ENCODE measurements at regions not wholly inside any gene's neighbourhood (a gene's known extent, or its start where the extent isn't known, plus 50 kb on each side); places are given as distances from the start of the nearest gene placed in this dataset.

DNA sequence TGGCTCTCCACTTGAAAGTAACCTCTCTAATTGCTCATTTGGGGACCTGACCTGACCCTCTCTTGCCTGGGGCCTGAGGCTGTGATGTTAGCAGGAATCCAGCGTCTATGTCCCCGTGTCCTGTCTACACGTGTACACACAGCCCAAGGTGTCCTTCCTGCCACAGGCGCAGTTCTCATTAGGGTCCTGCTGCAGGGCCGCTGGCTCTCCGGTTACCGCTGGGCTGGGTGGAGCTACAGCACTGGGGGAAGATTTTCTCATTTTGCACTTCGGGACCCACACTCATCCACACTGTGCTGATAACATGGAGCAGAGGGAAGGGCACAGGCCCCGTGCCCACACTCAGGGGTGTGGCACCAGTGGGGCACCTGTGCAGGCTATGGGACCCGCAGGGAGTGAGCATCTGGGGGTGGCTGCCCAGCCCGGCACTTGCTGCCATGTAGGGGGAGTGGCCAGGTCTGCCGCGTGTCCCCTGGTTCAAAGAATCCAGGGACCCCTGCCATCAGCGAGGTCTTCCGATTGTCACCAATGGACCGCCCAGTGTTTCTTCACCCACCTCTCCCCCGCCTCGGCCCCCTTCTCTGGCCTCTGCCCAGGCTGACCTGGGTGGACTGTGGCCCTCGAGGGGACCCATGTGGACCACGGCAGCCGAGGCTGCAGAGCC is 98.7 kb upstream of the SFSWAP start:
- DNase-seq (ENCODE audit: low read depth), result no peak
- TF ChIP-seq, protein P1, sequence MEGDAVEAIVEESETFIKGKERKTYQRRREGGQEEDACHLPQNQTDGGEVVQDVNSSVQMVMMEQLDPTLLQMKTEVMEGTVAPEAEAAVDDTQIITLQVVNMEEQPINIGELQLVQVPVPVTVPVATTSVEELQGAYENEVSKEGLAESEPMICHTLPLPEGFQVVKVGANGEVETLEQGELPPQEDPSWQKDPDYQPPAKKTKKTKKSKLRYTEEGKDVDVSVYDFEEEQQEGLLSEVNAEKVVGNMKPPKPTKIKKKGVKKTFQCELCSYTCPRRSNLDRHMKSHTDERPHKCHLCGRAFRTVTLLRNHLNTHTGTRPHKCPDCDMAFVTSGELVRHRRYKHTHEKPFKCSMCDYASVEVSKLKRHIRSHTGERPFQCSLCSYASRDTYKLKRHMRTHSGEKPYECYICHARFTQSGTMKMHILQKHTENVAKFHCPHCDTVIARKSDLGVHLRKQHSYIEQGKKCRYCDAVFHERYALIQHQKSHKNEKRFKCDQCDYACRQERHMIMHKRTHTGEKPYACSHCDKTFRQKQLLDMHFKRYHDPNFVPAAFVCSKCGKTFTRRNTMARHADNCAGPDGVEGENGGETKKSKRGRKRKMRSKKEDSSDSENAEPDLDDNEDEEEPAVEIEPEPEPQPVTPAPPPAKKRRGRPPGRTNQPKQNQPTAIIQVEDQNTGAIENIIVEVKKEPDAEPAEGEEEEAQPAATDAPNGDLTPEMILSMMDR (IDR thresholded peaks at IDR 0.05; ENCODE audit: low read depth, low read length), result no peak
- TF ChIP-seq, protein P2, sequence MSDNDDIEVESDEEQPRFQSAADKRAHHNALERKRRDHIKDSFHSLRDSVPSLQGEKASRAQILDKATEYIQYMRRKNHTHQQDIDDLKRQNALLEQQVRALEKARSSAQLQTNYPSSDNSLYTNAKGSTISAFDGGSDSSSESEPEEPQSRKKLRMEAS (IDR thresholded peaks at IDR 0.05; ENCODE audit: low read depth, low read length), result no peak
- no peak for TF ChIP-seq POLR2A (IDR thresholded peaks at IDR 0.05; ENCODE audit: extremely low read depth, insufficient read length)
- no peak for TF ChIP-seq MYC (IDR thresholded peaks at IDR 0.05; ENCODE audit: low read depth, low read length)
- H3K4me3 ChIP-seq (ENCODE audit: low read depth, low read length), result no peak overlapping the region

DNA sequence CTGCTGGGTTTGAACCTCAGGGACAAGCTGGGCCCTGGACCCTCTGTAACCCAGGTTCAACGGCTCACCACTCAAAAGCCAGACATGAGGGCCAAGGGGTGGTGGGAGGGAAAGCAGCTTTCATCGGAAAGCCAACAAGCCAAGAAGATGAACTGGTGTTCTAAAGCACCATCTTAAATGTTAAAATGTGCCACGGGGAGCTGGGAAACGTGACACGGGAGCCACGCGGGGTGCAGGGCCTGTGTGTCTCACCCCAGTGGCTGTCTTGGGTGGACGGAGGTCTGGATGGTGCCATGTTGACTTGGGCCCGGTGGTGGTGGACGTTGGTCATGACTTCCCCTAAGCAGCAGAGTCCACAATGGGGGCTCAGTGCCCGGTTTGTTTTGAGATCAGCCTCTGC is 97.7 kb upstream of the SFSWAP start:
- H3K4me3 ChIP-seq (ENCODE audit: low read depth, low read length), result no peak overlapping the region
- DNase-seq (ENCODE audit: low read depth), result no peak
- TF ChIP-seq MYC (IDR thresholded peaks at IDR 0.05; ENCODE audit: low read depth, low read length) (no peak), POLR2A (IDR thresholded peaks at IDR 0.05; ENCODE audit: extremely low read depth, insufficient read length) (no peak)
- TF ChIP-seq, protein P2 (IDR thresholded peaks at IDR 0.05; ENCODE audit: low read depth, low read length), result no peak
- TF ChIP-seq, protein P1 (IDR thresholded peaks at IDR 0.05; ENCODE audit: low read depth, low read length), result no peak

DNA sequence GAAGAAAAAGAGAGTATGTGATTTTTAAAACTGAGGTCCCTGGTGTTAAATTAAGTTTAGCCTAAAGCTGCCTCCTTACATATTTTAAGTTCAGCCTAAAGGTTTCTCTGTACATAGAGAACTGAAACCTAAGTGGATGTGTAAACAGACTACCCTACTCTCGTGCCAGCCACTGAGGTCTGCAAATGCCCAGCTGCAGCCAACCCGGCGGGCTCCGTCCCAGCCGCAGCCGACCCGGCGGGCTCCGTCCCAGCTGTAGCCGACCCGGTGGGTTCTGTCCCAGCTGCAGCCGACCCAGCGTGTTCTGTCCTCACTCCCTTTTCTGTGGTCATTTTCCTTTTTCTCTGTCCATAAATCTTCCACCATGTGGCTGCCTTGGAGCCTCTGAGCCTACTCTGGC is 97.2 kb upstream of the SFSWAP start:
- TF ChIP-seq, protein P2 (IDR thresholded peaks at IDR 0.05; ENCODE audit: low read depth, low read length), result no peak
- TF ChIP-seq, protein P1 (IDR thresholded peaks at IDR 0.05; ENCODE audit: low read depth, low read length), result no peak
- no peak for DNase-seq (ENCODE audit: low read depth)
- no peak overlapping the region for H3K4me3 ChIP-seq (ENCODE audit: low read depth, low read length)

DNA sequence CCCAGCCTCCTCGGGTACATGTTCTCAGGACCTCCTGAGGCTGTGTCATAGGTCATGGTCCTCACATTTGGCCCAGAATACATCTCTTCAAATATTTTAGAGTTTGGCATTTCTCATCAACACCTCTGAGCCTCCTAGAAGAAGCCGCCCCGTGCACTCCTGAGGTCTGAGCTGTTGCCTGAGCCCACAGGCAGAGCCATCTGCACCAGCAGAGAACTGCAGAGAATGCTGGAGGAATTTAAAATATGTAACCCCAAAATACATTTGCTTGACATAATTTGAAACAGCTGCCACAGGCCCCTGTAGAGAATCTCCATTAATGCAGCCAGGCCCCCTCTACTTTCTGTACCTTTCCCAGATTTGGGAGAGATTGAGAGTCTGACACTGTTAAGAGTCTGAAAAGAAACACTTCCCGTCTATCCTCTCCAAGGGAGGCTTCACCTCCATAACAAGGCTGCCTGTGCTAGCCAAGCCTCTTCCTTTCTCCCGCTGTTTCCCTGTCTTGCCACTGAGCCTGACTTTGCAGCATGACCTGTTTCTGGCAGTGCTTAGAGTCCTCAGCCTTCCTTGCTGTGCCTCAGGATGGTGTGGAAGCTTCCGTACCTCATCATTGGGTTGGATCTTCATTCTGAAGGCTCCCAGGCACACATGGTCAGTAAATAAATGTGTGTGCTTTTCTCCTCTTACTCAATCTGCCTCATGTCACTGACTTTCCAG is 95.4 kb upstream of the SFSWAP start:
- TF ChIP-seq POLR2A (IDR thresholded peaks at IDR 0.05; ENCODE audit: extremely low read depth, insufficient read length), result no peak
- TF ChIP-seq, protein P1 (IDR thresholded peaks at IDR 0.05; ENCODE audit: low read depth, low read length), result no peak
- TF ChIP-seq, protein P2 (IDR thresholded peaks at IDR 0.05; ENCODE audit: low read depth, low read length), result no peak
- TF ChIP-seq MYC (IDR thresholded peaks at IDR 0.05; ENCODE audit: low read depth, low read length), result no peak
- DNase-seq (ENCODE audit: low read depth), result no peak
- no peak overlapping the region for H3K4me3 ChIP-seq (ENCODE audit: low read depth, low read length)

DNA sequence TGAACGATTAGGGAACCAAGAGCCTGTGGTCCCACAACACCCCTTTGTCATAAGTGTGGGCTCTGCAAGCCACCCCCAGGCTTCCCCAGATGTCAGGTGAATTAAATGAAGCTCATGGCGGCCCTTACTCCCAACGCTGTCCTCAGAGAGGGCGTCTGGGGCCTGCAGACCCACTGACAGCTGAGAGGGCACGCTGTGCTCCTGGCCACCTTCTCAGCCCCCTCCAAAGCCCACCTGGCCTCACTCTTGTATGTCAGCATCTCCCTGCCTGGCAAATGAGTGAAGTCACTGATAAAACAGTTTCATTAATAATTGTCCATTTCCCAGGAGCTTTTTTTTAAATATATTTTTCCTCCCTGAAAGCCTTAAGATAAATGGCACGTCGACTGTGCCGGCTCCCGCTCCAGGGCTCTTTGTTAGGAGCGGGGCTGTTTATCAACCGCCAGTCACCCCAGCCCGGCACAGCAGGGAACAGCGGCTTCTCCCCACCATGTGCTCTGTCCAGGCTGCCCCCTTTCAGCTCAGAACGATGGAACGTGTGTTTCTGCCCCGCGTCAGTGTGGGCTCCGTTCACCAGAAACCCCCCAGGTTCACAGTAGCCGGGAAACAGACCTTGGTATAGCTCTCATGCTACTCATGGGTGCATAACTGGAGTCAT is 94.7 kb upstream of the SFSWAP start:
- no peak for DNase-seq (ENCODE audit: low read depth)
- TF ChIP-seq, protein P2 (IDR thresholded peaks at IDR 0.05; ENCODE audit: low read depth, low read length), result no peak
- no peak overlapping the region for H3K4me3 ChIP-seq (ENCODE audit: low read depth, low read length)

DNA sequence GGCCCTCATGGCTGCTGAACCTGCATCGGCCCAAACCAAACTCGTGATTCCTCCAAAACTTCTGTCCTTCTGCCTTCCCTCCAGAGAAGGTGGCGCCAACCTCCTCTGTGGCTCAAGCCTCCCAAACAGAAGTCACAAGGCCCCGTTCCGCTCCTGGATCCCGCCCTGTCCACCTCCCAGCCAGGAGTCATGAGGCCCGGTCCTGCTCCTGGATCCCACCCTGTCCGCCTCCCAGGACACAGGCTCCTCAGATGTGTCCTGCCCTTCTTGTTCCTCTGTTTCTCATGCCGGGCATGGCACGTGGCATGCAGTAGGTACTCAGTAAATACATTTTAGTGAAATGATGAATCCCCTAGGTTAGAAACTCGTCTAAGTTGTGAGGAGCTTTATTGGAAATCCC is 94.2 kb upstream of the SFSWAP start:
- no peak overlapping the region for H3K4me3 ChIP-seq (ENCODE audit: low read depth, low read length)
- TF ChIP-seq MYC (IDR thresholded peaks at IDR 0.05; ENCODE audit: low read depth, low read length), result no peak
- TF ChIP-seq, protein P2 (IDR thresholded peaks at IDR 0.05; ENCODE audit: low read depth, low read length), result no peak
- TF ChIP-seq, protein P1 (IDR thresholded peaks at IDR 0.05; ENCODE audit: low read depth, low read length), result no peak
- TF ChIP-seq POLR2A (IDR thresholded peaks at IDR 0.05; ENCODE audit: extremely low read depth, insufficient read length), result no peak
- no peak for DNase-seq (ENCODE audit: low read depth)

Data from NB4 (cell line).